ENCODE measurements at regions not wholly inside any gene's neighbourhood (a gene's known extent, or its start where the extent isn't known, plus 50 kb on each side); places are given as distances from the start of the nearest gene placed in this dataset.

DNA sequence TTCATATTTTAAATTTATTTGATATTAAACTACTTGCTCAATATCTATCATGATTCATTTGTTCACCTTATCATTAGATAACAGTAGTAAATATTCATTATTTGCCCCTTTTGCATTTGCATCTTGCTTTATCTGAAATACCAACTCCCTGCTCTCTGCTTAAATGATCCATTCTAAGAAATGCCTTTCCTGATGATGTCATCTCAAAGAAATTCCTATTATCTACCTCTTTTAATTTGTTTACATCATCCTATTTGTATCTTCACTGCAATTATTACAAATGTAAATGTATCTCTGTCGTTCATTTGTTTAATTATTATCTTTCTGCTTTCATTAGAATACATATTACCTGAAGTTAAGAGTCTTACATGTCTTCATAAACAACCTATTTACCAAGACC, 549.9 kb downstream of the CBLN2 start:
- no peak for DNase-seq
- peaks cover 3% of the 10 kb centered on the region for H3K9me3 Mint-ChIP-seq
- no peaks in the 10 kb centered on the region for H3K36me3 Mint-ChIP-seq (ENCODE audit: low read depth)
- no peaks in the 10 kb centered on the region for H3K4me1 Mint-ChIP-seq (ENCODE audit: low read depth)
- H3K27ac Mint-ChIP-seq = no peak overlapping the region
- intact Hi-C loops (cut with micrococcal nuclease) = no loop called here
- CTCF ChIA-PET = no interaction called here
- H3K27me3 Mint-ChIP-seq (ENCODE audit: low read depth) = no peaks in the 10 kb centered on the region
- H3K4me3 Mint-ChIP-seq = no peak overlapping the region

DNA sequence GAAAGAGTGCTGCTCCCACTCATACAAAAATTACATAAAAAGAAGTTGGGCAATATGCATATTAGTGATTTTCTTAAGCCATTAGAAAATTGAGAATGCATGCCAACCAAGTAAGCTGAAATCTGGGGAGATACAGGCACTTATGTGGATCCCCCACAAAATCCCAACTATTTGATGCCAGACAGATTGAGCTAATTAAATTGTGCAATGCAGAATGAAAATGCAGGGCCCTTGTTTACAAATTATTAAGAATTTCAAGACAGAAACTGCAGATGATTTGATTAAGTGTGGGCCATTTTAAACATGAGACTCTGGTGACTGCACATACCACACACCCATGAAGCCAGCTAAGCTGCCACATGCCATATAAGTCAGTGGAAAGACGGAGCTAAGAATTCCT, 554.5 kb downstream of the CBLN2 start:
- H3K9me3 Mint-ChIP-seq = peaks cover 6% of the 10 kb centered on the region
- CTCF ChIA-PET = interaction anchor here (0.7 kb wide), 1 partner anchor 1556 kb away, joined by 3 read pairs; no protein-coding TSS in a partner anchor
- intact Hi-C loops (cut with micrococcal nuclease) = no loop called here
- DNase-seq = no peak
- no peaks in the 10 kb centered on the region for H3K36me3 Mint-ChIP-seq (ENCODE audit: low read depth)
- H3K27ac Mint-ChIP-seq = no peak overlapping the region
- H3K4me3 Mint-ChIP-seq = no peak overlapping the region
- no peaks in the 10 kb centered on the region for H3K4me1 Mint-ChIP-seq (ENCODE audit: low read depth)
- no peaks in the 10 kb centered on the region for H3K27me3 Mint-ChIP-seq (ENCODE audit: low read depth)

DNA sequence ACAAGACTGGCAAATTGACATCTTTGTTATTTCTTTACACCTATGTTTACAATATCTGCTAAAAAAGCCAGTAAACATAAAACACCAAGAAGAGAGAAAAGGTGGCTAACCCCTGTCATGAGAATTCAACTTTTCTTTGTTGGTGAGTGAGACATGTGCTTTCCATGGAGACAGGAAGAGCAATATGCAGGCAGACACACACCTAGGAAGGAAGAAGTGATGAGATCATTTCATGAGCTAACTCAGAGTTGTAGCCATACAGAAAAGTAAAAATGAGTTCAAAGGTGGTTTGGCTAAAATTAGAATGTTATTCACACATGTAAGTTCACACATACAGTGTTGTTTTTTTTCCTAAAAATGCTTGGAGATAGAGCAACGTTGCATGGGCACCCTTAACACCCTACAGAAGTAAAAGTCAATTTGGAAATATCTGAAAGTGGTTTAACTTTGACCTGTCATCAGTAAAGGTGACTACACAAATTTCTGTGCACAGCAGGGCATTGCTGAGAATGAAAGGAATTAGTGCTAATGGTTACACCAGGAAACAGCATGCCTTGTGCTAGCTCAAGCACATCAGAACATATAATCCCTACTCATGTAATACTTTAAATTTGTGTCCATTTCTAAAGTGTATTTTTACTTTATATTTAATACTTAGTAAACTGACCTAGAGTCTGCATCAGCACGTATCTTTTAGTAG, 557.6 kb downstream of the CBLN2 start:
- H3K9me3 Mint-ChIP-seq = peaks cover 3% of the 10 kb centered on the region
- intact Hi-C loops (cut with micrococcal nuclease) = no loop called here
- CTCF ChIA-PET = no interaction called here
- H3K27me3 Mint-ChIP-seq (ENCODE audit: low read depth) = no peaks in the 10 kb centered on the region
- no peaks in the 10 kb centered on the region for H3K36me3 Mint-ChIP-seq (ENCODE audit: low read depth)
- no peak for DNase-seq
- no peak overlapping the region for H3K4me3 Mint-ChIP-seq
- H3K4me1 Mint-ChIP-seq (ENCODE audit: low read depth) = no peaks in the 10 kb centered on the region
- no peak overlapping the region for H3K27ac Mint-ChIP-seq

DNA sequence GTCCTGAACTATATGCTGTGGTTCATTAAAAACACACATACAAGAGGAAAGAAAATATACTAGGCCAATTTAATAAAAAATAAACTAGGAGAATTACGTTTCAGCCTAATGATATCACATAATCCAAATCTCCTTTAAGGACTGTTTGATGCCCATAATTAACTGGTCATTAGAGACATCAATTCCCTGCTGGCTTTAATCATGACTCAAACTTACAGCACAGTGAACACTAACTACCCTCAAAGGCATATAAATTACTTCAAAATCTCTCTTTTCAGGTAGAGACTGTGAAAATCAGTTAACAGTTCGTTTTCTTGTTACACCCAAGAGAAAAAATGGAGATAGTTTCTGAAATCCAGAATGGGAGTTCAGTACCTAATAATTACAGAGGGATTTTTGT, 567.4 kb downstream of the CBLN2 start:
- H3K4me3 Mint-ChIP-seq = no peak overlapping the region
- H3K27ac Mint-ChIP-seq = no peak overlapping the region
- no peaks in the 10 kb centered on the region for H3K27me3 Mint-ChIP-seq (ENCODE audit: low read depth)
- CTCF ChIA-PET = no interaction called here
- H3K4me1 Mint-ChIP-seq (ENCODE audit: low read depth) = no peaks in the 10 kb centered on the region
- DNase-seq = no peak
- intact Hi-C loops (cut with micrococcal nuclease) = no loop called here
- H3K9me3 Mint-ChIP-seq = peaks cover 1% of the 10 kb centered on the region
- H3K36me3 Mint-ChIP-seq (ENCODE audit: low read depth) = no peaks in the 10 kb centered on the region

DNA sequence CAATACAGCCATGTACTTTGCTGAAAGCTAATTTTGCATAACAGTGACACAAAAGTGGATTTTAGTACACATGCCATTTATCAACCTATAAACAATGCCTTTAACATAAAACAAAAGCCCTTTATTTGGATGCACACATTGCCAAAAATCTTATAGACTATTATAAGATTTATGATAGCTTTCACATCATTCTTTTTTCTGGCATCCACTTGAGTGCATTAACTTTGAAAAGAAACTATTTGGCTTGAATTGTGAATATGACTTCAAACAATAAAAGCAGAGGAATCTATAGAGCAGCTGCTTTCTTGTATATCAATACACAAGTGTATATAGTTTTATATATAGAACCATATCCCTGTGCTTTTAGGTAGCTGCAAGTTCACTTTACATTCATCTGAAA, 577.4 kb downstream of the CBLN2 start:
- no peaks in the 10 kb centered on the region for H3K27me3 Mint-ChIP-seq (ENCODE audit: low read depth)
- H3K4me1 Mint-ChIP-seq (ENCODE audit: low read depth) = no peaks in the 10 kb centered on the region
- no peak for DNase-seq
- CTCF ChIA-PET = interaction anchor here (0.5 kb wide), 1 partner anchor 17 kb away, joined by 3 read pairs; no protein-coding TSS in a partner anchor
- H3K4me3 Mint-ChIP-seq = no peak overlapping the region
- intact Hi-C loops (cut with micrococcal nuclease) = no loop called here
- no peak overlapping the region for H3K27ac Mint-ChIP-seq
- H3K36me3 Mint-ChIP-seq (ENCODE audit: low read depth) = no peaks in the 10 kb centered on the region
- peaks cover 5% of the 10 kb centered on the region for H3K9me3 Mint-ChIP-seq

DNA sequence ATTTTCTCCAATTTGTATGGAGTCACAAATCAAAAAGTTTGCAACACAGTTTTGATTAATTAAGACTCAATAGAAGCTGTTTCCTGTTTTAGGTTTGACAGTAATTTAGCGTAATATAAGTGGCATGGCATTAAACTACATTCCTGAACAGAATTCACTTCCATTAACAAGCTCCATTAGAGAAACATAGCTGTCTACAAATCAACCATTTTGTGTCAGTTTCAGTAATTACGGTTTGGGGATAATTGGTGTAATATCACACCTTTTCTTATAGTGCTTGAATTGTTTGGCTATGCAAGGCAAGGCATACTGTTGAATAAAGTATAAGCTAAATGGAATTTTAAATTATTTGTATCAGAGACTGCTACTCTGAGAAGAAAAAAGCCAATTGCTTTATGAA, 585.5 kb downstream of the CBLN2 start:
- Mint-ChIP-seq H3K4me1 (ENCODE audit: low read depth) (no peaks in the 10 kb centered on the region), H3K36me3 (ENCODE audit: low read depth) (no peaks in the 10 kb centered on the region), H3K4me3 (no peak overlapping the region), H3K9me3 (peaks cover 2% of the 10 kb centered on the region), H3K27ac (no peak overlapping the region), H3K27me3 (ENCODE audit: low read depth) (no peaks in the 10 kb centered on the region)
- intact Hi-C loops (cut with micrococcal nuclease) = no loop called here
- no peak for DNase-seq
- CTCF ChIA-PET = no interaction called here

DNA sequence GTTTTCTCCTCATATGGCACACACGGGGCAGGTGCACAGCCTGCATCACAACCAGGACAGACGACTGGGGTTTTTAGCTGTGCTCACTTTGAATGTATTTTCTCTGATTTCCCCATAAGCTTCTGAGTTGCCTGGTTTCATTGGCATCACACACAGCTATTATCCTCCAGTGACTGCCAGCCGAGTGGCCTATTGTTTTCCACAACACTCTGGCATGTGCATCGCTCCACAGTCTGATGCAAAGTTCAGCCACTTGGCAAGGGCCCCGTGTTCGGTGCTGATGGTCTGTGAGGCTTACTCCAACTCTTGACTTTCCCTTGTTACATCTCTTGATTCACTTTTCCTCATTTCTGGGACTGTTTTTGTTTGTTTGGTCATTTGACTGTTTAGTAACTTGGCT, 593.1 kb downstream of the CBLN2 start:
- H3K9me3 Mint-ChIP-seq = no peaks in the 10 kb centered on the region
- H3K36me3 Mint-ChIP-seq (ENCODE audit: low read depth) = no peaks in the 10 kb centered on the region
- CTCF ChIA-PET = no interaction called here
- intact Hi-C loops (cut with micrococcal nuclease) = no loop called here
- DNase-seq = no peak
- H3K27me3 Mint-ChIP-seq (ENCODE audit: low read depth) = no peaks in the 10 kb centered on the region
- no peak overlapping the region for H3K27ac Mint-ChIP-seq
- H3K4me1 Mint-ChIP-seq (ENCODE audit: low read depth) = no peaks in the 10 kb centered on the region
- no peak overlapping the region for H3K4me3 Mint-ChIP-seq

DNA sequence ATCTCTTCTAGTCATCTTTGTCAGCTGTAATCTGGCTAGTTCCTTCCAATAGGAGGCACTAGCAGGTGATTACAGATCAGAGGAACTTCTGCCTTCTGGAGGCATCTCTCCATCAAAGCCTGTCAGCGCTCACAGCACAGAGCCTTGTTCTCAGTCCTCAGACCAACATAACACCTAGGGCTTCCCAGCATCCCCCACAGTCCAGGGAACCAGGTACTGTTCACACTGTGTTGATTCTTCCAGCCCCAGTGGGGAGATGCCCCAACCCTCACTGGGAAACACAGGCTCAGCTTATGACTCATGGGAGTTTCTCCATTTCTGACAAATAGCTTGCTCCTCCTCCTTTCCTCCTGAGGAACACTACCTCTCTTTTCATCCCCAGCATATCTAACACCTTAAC, 601.7 kb downstream of the CBLN2 start:
- H3K9me3 Mint-ChIP-seq = no peaks in the 10 kb centered on the region
- DNase-seq = no peak
- no peaks in the 10 kb centered on the region for H3K27me3 Mint-ChIP-seq (ENCODE audit: low read depth)
- CTCF ChIA-PET = no interaction called here
- H3K4me3 Mint-ChIP-seq = no peak overlapping the region
- intact Hi-C loops (cut with micrococcal nuclease) = no loop called here
- no peaks in the 10 kb centered on the region for H3K36me3 Mint-ChIP-seq (ENCODE audit: low read depth)
- H3K4me1 Mint-ChIP-seq (ENCODE audit: low read depth) = no peaks in the 10 kb centered on the region
- H3K27ac Mint-ChIP-seq = no peak overlapping the region

DNA sequence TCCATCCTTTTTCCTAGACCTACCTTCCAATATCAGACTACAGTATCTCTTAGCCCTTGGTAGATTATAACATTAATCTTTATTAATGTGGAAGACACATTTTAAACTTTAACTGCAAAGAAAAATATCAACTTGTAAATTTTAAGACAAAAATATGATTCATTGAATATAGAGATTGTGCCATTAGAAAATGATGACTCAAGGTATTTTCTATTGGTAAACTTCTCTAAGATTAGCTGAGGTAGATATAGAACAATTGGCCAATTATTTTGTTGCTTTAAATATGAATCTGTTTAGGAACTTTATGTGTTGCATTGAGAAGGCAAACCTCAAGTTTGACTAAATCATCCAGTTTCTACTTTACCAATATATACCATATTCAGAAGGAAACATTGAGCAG, 604.7 kb downstream of the CBLN2 start:
- CTCF ChIA-PET = no interaction called here
- Mint-ChIP-seq H3K27ac (no peak overlapping the region), H3K9me3 (peaks cover 2% of the 10 kb centered on the region), H3K27me3 (ENCODE audit: low read depth) (no peaks in the 10 kb centered on the region), H3K4me3 (no peak overlapping the region), H3K4me1 (ENCODE audit: low read depth) (no peaks in the 10 kb centered on the region), H3K36me3 (ENCODE audit: low read depth) (no peaks in the 10 kb centered on the region)
- no peak for DNase-seq
- intact Hi-C loops (cut with micrococcal nuclease) = no loop called here

DNA sequence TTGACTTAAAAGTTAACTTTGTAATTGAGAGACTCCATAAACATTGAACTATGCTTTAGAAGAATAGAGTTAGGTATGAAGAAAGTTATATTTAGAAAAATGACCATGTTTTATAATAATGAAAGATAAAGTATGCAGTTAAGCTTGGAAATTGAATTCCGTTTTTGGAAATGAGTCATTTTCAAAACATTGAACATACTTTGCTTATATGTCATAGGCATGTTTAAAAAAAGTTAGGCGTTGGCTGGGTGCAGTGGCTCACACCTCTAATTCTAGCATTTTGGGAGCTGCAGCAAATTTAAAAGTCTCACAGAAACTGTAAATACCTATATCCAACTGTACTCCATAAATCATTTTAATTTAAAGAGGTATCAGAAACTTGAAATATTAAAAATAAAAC, 607.4 kb downstream of the CBLN2 start:
- peaks cover 2% of the 10 kb centered on the region for H3K9me3 Mint-ChIP-seq
- intact Hi-C loops (cut with micrococcal nuclease) = no loop called here
- CTCF ChIA-PET = no interaction called here

DNA sequence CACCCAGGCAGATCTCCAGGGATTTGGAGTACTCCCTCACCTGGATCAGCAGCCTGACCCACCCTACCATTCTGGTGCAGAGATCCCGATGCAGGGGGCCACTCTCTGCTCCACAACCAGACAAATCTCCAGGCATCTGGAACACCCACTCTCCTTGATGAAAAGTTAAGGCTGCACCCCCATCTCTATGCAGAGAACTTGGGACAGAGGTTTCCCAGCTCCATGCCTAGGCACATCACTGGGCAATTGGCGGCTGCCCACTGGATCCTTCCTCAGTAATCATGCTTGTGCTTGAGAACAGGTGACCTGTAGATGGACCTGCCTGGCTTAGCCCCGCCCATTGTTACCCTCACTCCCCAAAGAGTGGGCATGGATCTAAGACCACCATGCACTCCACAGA, 624.9 kb downstream of the CBLN2 start:
- H3K27ac Mint-ChIP-seq = no peak overlapping the region
- CTCF ChIA-PET = no interaction called here
- H3K4me3 Mint-ChIP-seq = no peak overlapping the region
- intact Hi-C loops (cut with micrococcal nuclease) = no loop called here
- H3K4me1 Mint-ChIP-seq (ENCODE audit: low read depth) = no peaks in the 10 kb centered on the region
- no peaks in the 10 kb centered on the region for H3K27me3 Mint-ChIP-seq (ENCODE audit: low read depth)
- peaks cover 7% of the 10 kb centered on the region for H3K9me3 Mint-ChIP-seq
- no peak for DNase-seq
- no peaks in the 10 kb centered on the region for H3K36me3 Mint-ChIP-seq (ENCODE audit: low read depth)

More for the DNA sequence above, 607.4 kb downstream of the CBLN2 start:
- H3K27ac Mint-ChIP-seq = no peak overlapping the region
- H3K4me3 Mint-ChIP-seq = no peak overlapping the region
- H3K27me3 Mint-ChIP-seq (ENCODE audit: low read depth) = no peaks in the 10 kb centered on the region
- DNase-seq = no peak
- H3K36me3 Mint-ChIP-seq (ENCODE audit: low read depth) = no peaks in the 10 kb centered on the region
- no peaks in the 10 kb centered on the region for H3K4me1 Mint-ChIP-seq (ENCODE audit: low read depth)

DNA sequence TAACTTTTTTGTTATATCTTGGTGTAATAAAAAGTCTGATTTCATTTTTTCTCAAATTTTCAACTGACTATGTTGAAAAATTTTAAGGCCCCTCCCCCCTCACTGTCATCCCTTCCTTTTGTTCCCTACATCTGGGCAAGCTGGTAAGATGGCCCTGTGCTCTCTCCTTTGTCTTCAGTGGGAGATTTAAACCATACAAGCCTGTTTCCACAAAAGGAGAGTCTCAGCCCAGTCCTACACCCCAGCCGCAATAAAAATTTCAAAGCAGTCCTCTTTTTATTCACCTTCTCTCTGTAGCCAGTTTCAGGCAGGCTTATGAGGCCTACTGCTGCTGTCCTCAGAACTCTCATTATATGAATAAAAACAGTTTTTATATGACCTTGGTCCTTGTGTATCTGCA, 630.5 kb downstream of the CBLN2 start:
- H3K36me3 Mint-ChIP-seq (ENCODE audit: low read depth) = no peaks in the 10 kb centered on the region
- CTCF ChIA-PET = no interaction called here
- DNase-seq = no peak
- intact Hi-C loops (cut with micrococcal nuclease) = no loop called here
- H3K4me3 Mint-ChIP-seq = no peak overlapping the region
- H3K9me3 Mint-ChIP-seq = peaks cover 2% of the 10 kb centered on the region
- no peaks in the 10 kb centered on the region for H3K27me3 Mint-ChIP-seq (ENCODE audit: low read depth)
- no peak overlapping the region for H3K27ac Mint-ChIP-seq
- no peaks in the 10 kb centered on the region for H3K4me1 Mint-ChIP-seq (ENCODE audit: low read depth)

DNA sequence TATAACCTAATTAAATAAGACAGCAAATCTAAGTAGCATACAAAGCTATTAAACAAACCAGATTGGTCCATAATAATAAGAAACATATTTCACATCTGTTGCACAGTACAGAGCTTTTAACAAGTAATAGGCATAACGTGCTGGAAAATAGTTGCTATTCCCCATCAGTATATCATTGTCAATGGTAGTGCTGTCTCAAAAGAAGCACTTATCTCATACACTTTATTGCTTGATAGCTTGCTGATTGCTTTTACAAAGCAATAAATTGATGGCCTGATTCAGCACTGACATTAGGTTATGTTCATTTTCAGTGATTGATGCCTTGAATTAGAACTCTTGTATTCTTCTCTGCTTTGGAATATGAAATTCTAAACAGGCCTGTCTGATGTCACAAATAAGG, 641.7 kb downstream of the CBLN2 start:
- Mint-ChIP-seq H3K9me3 (peaks cover 1% of the 10 kb centered on the region), H3K27ac (no peak overlapping the region), H3K4me1 (ENCODE audit: low read depth) (no peaks in the 10 kb centered on the region), H3K36me3 (ENCODE audit: low read depth) (no peaks in the 10 kb centered on the region), H3K27me3 (ENCODE audit: low read depth) (no peaks in the 10 kb centered on the region), H3K4me3 (no peak overlapping the region)
- intact Hi-C loops (cut with micrococcal nuclease) = no loop called here
- CTCF ChIA-PET = no interaction called here
- DNase-seq = no peak

All from activated naive CD4-positive, alpha-beta T cell treated with anti-CD3 and anti-CD28 coated beads for 36 hours (primary cell).